ENCODE measurements at regions not wholly inside any gene's neighbourhood (a gene's known extent, or its start where the extent isn't known, plus 50 kb on each side); places are given as distances from the start of the nearest gene placed in this dataset.

DNA sequence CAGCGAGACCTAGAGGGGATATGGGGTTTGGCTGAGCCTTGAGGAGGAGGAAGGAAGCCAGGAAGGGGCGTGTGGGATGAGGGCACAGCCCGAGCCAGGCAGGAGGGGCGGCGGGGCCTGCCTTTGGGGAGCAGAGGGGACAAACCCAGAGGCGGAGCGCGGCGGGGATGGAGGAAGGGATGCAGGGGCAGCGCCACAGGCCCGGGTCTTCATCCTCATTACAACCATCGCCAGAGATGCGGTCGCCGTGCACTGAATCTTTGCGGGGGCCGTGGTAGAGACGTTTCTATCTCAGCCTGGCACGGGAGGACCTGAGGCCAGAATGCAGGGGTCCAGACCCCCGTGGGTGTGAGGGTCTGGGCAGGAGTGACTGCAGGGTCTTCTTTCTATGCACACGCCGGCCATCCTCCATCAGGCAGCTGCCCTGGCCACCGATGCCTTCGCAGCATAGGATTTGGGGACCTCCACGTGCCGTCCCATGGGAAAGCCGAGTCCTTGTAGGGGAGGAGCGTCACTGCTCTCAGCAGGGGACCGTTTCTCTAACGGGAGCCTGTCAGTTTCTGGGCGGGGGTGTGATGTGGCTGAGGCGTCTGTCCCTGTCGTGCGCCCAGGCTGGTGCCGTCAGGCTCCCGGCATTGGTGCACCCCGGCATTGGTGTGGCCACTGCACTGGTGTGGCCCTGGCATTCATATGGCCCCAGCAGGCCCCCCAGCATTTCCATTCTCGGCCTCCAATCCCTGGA is 1267.9 kb downstream of the BRD1 start:
- TF ChIP-seq POLR2A (IDR thresholded peaks at IDR 0.05; ENCODE audit: low read depth, low read length) (no peak), POLR2AphosphoS5 (IDR thresholded peaks at IDR 0.05; ENCODE audit: low read depth, low read length) (no peak), TAF1 (IDR thresholded peaks at IDR 0.05; ENCODE audit: low read depth, low read length) (no peak), SPI1 (IDR thresholded peaks at IDR 0.05; ENCODE audit: low read depth, low read length) (no peak)

All from GM12891 (cell line).